M059J (cell line): ENCODE measurements at regions not wholly inside any gene's neighbourhood (a gene's known extent, or its start where the extent isn't known, plus 50 kb on each side); places are given as distances from the start of the nearest gene placed in this dataset.
"Not testable (repeated sequence)": the region's sequence is repeated elsewhere in the genome, so short reads cannot be mapped to it uniquely, and the experiment has no call there.

Source experiments
- DNase-seq: peaks from one replicate; pipeline ENCODE4 v3.0.0-alpha.2; 2012; ENCODE audit warnings: low read depth

GRCh38 chr1:232316864-232317263 is 313.1 kb downstream of the SIPA1L2 start:
- peak; percentile 34 for DNase-seq

GRCh38 chr1:232313876-232314275 is 316.1 kb downstream of the SIPA1L2 start:
- not testable (repeated sequence) for DNase-seq

- DNase-seq, result no peak
Measured at GRCh38 chr1:232310541-232310940, 319.4 kb downstream of the SIPA1L2 start.

GRCh38 chr1:232308616-232309015 is 321.3 kb downstream of the SIPA1L2 start:
- DNase-seq, result no peak

- no peak for DNase-seq
Measured at GRCh38 chr1:232307296-232308017, 322.5 kb downstream of the SIPA1L2 start.

- DNase-seq, result peak; percentile 3
Measured at GRCh38 chr1:232306269-232306961, 323.5 kb downstream of the SIPA1L2 start.

GRCh38 chr1:232305050-232305449 is 324.9 kb downstream of the SIPA1L2 start:
- no peak for DNase-seq

GRCh38 chr1:232303222-232303620 is 326.7 kb downstream of the SIPA1L2 start:
- peak; percentile 12 for DNase-seq

- no peak for DNase-seq
Measured at GRCh38 chr1:232302376-232303221, 327.3 kb downstream of the SIPA1L2 start.

GRCh38 chr1:232301246-232301645 is 328.7 kb downstream of the SIPA1L2 start:
- DNase-seq, result no peak

- DNase-seq, result no peak
Measured at GRCh38 chr1:232300466-232300865, 329.5 kb downstream of the SIPA1L2 start.

- no peak for DNase-seq
Measured at GRCh38 chr1:232296461-232296860, 333.5 kb downstream of the SIPA1L2 start.

GRCh38 chr1:232293361-232293760 is 336.6 kb downstream of the SIPA1L2 start:
- DNase-seq, result no peak

GRCh38 chr1:232292818-232293217 is 337.1 kb downstream of the SIPA1L2 start:
- DNase-seq, result peak; percentile 30

GRCh38 chr1:232292239-232292638 is 337.7 kb downstream of the SIPA1L2 start:
- DNase-seq, result no peak

- DNase-seq, result no peak
Measured at GRCh38 chr1:232291681-232292080, 338.3 kb downstream of the SIPA1L2 start.

- no peak for DNase-seq
Measured at GRCh38 chr1:232291261-232291660, 338.7 kb downstream of the SIPA1L2 start.

- DNase-seq, result no peak
Measured at GRCh38 chr1:232290570-232290969, 339.4 kb downstream of the SIPA1L2 start.

GRCh38 chr1:232287676-232288569 is 342.0 kb downstream of the SIPA1L2 start:
- no peak for DNase-seq

GRCh38 chr1:232285138-232285537 is 344.8 kb downstream of the SIPA1L2 start:
- no peak for DNase-seq

- DNase-seq, result peak; percentile 40
Measured at GRCh38 chr1:232283864-232284263, 346.1 kb downstream of the SIPA1L2 start.
